Endodermal cell (in vitro differentiated cells): ENCODE measurements at regions not wholly inside any gene's neighbourhood (a gene's known extent, or its start where the extent isn't known, plus 50 kb on each side); places are given as distances from the start of the nearest gene placed in this dataset.

Source experiments
- DNase-seq: peaks from one replicate; pipeline ENCODE4 v3.0.0-alpha.2; 2017
- H3K27ac ChIP-seq: 2 replicates; pipeline ENCODE4 v1.5.1; 2013; ENCODE audit warnings: mild to moderate bottlenecking, low read depth, low read length, moderate library complexity
- H3K27me3 ChIP-seq: 2 replicates; pipeline ENCODE4 v1.6.1; 2013; ENCODE audit warnings: mild to moderate bottlenecking, low read length, moderate library complexity; ENCODE audit not compliant: insufficient read depth, control insufficient read depth, poor library complexity, severe bottlenecking
- H3K36me3 ChIP-seq: 2 replicates; pipeline ENCODE4 v1.7.0; 2013; ENCODE audit warnings: mild to moderate bottlenecking, low read length, moderate library complexity; ENCODE audit not compliant: control insufficient read depth, insufficient read depth
- H3K4me1 ChIP-seq: one replicate; pipeline ENCODE4 v1.7.0; 2013; ENCODE audit warnings: low read length; ENCODE audit not compliant: control insufficient read depth, insufficient read depth
- H3K4me3 ChIP-seq: 2 replicates; pipeline ENCODE4 v1.5.1; 2013; ENCODE audit warnings: mild to moderate bottlenecking, low read length, moderate library complexity
- H3K9ac ChIP-seq: 2 replicates; pipeline ENCODE4 v1.6.1; 2013; ENCODE audit warnings: mild to moderate bottlenecking, low read length, moderate library complexity; ENCODE audit not compliant: poor library complexity, severe bottlenecking; ENCODE audit errors: extremely low read depth
- H3K9me3 ChIP-seq: 2 replicates; pipeline ENCODE4 v1.6.1; 2013; ENCODE audit warnings: mild to moderate bottlenecking, low read length, moderate library complexity; ENCODE audit not compliant: control insufficient read depth
- H3K27ac Mint-ChIP-seq: 2 replicates; pipeline ENCODE4 v1.8.0; 2020; ENCODE audit warnings: mixed read lengths
- H3K27me3 Mint-ChIP-seq: 2 replicates; pipeline ENCODE4 v1.8.0; 2021; ENCODE audit warnings: mild to moderate bottlenecking, mixed read lengths; ENCODE audit not compliant: insufficient read depth
- H3K36me3 Mint-ChIP-seq: 2 replicates; pipeline ENCODE4 v1.8.0; 2020; ENCODE audit warnings: low read depth, mixed read lengths
- H3K4me1 Mint-ChIP-seq: 2 replicates; pipeline ENCODE4 v1.8.0; 2020; ENCODE audit warnings: mixed read lengths
- H3K4me3 Mint-ChIP-seq: 2 replicates; pipeline ENCODE4 v1.8.0; 2020; ENCODE audit warnings: mild to moderate bottlenecking, moderate library complexity, mixed read lengths
- H3K9me3 Mint-ChIP-seq: 2 replicates; pipeline ENCODE4 v1.8.0; 2020; ENCODE audit warnings: mild to moderate bottlenecking, mixed read lengths
- WGBS, 2 experiments: methylation state at CpG; one replicate each; pipeline versions ENCODE4 v1.1.5 to v1.1.7; 2013; ENCODE audit warnings: missing lambda C conversion rate in 2 of 2, mixed read lengths in 1 of 2; ENCODE audit not compliant: insufficient coverage in 1 of 2, insufficient read length in 1 of 2; 5-methylcytosine and 5-hydroxymethylcytosine counted together
- TF ChIP-seq, protein P1 (sequence below): fragments of 200-600 bp; sonication (generic); conservative IDR thresholded peaks from 2 replicates; pipeline ENCODE4 v1.5.0; 2021; ENCODE audit warnings: antibody characterized with exemption, mild to moderate bottlenecking

DNA sequence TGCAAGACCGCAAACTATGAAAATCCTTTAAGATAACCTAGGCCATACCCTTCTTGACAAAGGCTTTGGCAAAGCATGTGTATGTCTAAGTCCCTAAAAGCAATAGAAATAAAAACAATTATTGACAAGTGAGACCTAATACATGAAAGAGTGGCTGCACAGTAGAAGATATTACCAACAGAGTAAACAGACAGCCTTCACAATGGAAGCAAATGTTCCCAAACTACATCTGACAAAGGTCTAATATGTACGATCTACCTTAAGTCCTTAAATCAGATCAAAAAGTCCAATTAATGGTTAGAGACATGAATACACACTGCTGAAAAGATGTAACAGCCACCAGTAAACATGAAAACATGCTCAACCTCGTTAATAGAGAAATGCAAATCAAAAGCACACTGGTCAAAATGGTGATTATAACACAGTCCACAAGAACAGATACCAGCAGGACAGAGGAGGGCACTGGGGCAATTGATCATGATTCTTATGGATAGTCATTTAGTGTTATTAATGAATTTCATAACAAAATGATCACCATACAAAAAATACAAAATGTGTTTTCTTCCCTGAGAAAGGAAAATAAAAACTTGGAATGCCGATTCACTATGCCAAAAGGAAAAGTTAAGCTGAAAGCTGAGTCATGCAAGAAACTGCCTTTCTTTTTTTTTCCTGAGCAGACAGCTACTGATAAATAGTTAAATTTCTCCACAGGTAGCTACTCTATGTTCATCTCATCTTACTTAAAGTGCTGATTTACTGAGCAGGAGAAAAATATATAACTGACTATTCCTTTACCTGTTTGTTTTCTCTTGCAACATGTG is 102.6 kb upstream of the VPREB1 start:
- peaks cover 24% of the 10 kb centered on the region for H3K4me1 Mint-ChIP-seq
- H3K27me3 Mint-ChIP-seq: peaks cover 72% of the 10 kb centered on the region
- peaks cover 10% of the 10 kb centered on the region for H3K27me3 ChIP-seq
- no peaks in the 10 kb centered on the region for H3K36me3 Mint-ChIP-seq
- no peak overlapping the region for H3K9ac ChIP-seq
- 75 to 83% methylated on average over 2 to 4 of the region's 4 CpGs for WGBS, 2 experiments
- H3K4me3 Mint-ChIP-seq: peak overlapping the region; percentile 14
- TF ChIP-seq, protein P1, sequence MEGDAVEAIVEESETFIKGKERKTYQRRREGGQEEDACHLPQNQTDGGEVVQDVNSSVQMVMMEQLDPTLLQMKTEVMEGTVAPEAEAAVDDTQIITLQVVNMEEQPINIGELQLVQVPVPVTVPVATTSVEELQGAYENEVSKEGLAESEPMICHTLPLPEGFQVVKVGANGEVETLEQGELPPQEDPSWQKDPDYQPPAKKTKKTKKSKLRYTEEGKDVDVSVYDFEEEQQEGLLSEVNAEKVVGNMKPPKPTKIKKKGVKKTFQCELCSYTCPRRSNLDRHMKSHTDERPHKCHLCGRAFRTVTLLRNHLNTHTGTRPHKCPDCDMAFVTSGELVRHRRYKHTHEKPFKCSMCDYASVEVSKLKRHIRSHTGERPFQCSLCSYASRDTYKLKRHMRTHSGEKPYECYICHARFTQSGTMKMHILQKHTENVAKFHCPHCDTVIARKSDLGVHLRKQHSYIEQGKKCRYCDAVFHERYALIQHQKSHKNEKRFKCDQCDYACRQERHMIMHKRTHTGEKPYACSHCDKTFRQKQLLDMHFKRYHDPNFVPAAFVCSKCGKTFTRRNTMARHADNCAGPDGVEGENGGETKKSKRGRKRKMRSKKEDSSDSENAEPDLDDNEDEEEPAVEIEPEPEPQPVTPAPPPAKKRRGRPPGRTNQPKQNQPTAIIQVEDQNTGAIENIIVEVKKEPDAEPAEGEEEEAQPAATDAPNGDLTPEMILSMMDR: no peak
- H3K9me3 ChIP-seq: peaks cover 6% of the 10 kb centered on the region
- no peaks in the 10 kb centered on the region for H3K36me3 ChIP-seq
- no peak overlapping the region for H3K27ac ChIP-seq
- no peak overlapping the region for H3K4me3 ChIP-seq
- no peaks in the 10 kb centered on the region for H3K4me1 ChIP-seq
- H3K27ac Mint-ChIP-seq: peak overlapping the region; percentile 25
- H3K9me3 Mint-ChIP-seq: peaks cover 7% of the 10 kb centered on the region
- no peak for DNase-seq

- H3K9ac ChIP-seq: no peak overlapping the region
- H3K4me3 Mint-ChIP-seq: no peak overlapping the region
- DNase-seq: no peak
- H3K9me3 ChIP-seq: peaks cover 6% of the 10 kb centered on the region
- H3K36me3 Mint-ChIP-seq: no peaks in the 10 kb centered on the region
- WGBS, 2 experiments: 89 to 94% methylated on average over 3 of the region's 3 CpGs
- H3K27ac Mint-ChIP-seq: no peak overlapping the region
- peaks cover 7% of the 10 kb centered on the region for H3K9me3 Mint-ChIP-seq
- peaks cover 24% of the 10 kb centered on the region for H3K4me1 Mint-ChIP-seq
- H3K27ac ChIP-seq: no peak overlapping the region
- no peak overlapping the region for H3K4me3 ChIP-seq
- peaks cover 11% of the 10 kb centered on the region for H3K27me3 ChIP-seq
- peaks cover 73% of the 10 kb centered on the region for H3K27me3 Mint-ChIP-seq
- TF ChIP-seq, protein P1: no peak
- no peaks in the 10 kb centered on the region for H3K4me1 ChIP-seq
- H3K36me3 ChIP-seq: no peaks in the 10 kb centered on the region
These were observed 103.6 kb upstream of the VPREB1 start for GRCh38 chr22:22141031-22141430.

DNA sequence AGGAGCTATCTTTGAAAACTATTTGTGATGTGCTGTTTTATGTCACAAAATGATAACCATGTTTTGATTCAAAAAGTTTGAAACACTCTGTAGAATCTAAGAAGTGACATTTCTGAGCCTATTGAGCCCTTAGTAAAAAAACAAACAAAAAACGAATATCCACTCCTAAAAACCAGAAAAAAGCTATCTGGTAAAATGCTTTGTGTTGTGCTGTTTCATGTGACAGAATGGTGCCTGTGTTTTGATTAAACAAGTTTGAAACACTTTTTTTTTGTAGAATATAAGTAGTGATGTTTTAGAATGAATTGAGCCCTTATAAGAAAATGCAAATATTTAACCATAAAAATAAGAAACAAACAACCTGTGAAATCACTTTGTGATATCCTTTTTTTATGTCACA is 105.2 kb upstream of the VPREB1 start:
- H3K9me3 Mint-ChIP-seq: peaks cover 7% of the 10 kb centered on the region
- no peaks in the 10 kb centered on the region for H3K36me3 ChIP-seq
- H3K4me3 Mint-ChIP-seq: no peak overlapping the region
- DNase-seq: no peak
- H3K27me3 ChIP-seq: peaks cover 16% of the 10 kb centered on the region
- H3K27me3 Mint-ChIP-seq: peaks cover 80% of the 10 kb centered on the region
- no peaks in the 10 kb centered on the region for H3K4me1 ChIP-seq
- no peak overlapping the region for H3K27ac ChIP-seq
- peaks cover 24% of the 10 kb centered on the region for H3K4me1 Mint-ChIP-seq
- no peak overlapping the region for H3K27ac Mint-ChIP-seq
- no peaks in the 10 kb centered on the region for H3K36me3 Mint-ChIP-seq
- 80% methylated on average over 1 of the region's 1 CpG; no CpG with 5 or more reads in 1 of the 2 experiments for WGBS, 2 experiments
- TF ChIP-seq, protein P1: no peak
- no peak overlapping the region for H3K4me3 ChIP-seq
- no peak overlapping the region for H3K9ac ChIP-seq
- peaks cover 6% of the 10 kb centered on the region for H3K9me3 ChIP-seq
